ENCODE measurements at regions not wholly inside any gene's neighbourhood (a gene's known extent, or its start where the extent isn't known, plus 50 kb on each side); places are given as distances from the start of the nearest gene placed in this dataset.

GRCh38 chr2:18741191-18741590 lies 151.8 kb upstream of the NT5C1B start:
- TF ChIP-seq YY1 (IDR thresholded peaks at IDR 0.05; ENCODE audit: low read depth) (no peak), ZBTB7A (IDR thresholded peaks at IDR 0.05; ENCODE audit: low read depth) (no peak), TEAD4 (IDR thresholded peaks at IDR 0.05) (no peak), FOXM1 (IDR thresholded peaks at IDR 0.05; ENCODE audit: borderline replicate concordance, low read depth) (no peak), TCF12 (IDR thresholded peaks at IDR 0.05; ENCODE audit: low read depth) (no peak), CEBPB (IDR thresholded peaks at IDR 0.05) (no peak), NFIC (IDR thresholded peaks at IDR 0.05) (no peak)
- TF ChIP-seq, protein P1, sequence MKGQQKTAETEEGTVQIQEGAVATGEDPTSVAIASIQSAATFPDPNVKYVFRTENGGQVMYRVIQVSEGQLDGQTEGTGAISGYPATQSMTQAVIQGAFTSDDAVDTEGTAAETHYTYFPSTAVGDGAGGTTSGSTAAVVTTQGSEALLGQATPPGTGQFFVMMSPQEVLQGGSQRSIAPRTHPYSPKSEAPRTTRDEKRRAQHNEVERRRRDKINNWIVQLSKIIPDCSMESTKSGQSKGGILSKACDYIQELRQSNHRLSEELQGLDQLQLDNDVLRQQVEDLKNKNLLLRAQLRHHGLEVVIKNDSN (IDR thresholded peaks at IDR 0.05) = no peak

GRCh38 chr2:18740474-18740881 lies 151.1 kb upstream of the NT5C1B start:
- TF ChIP-seq TEAD4 (IDR thresholded peaks at IDR 0.05) (no peak), REST (IDR thresholded peaks at IDR 0.05; ENCODE audit: low read depth) (no peak), RAD21 (IDR thresholded peaks at IDR 0.05; ENCODE audit: low read depth) (no peak), CREB1 (IDR thresholded peaks at IDR 0.05; ENCODE audit: low read depth) (no peak), CEBPB (IDR thresholded peaks at IDR 0.05) (no peak), EGR1 (IDR thresholded peaks at IDR 0.05) (no peak), YY1 (IDR thresholded peaks at IDR 0.05; ENCODE audit: low read depth) (no peak), ZBTB7A (IDR thresholded peaks at IDR 0.05; ENCODE audit: low read depth) (no peak)

- no peak for TF ChIP-seq EP300 (IDR thresholded peaks at IDR 0.05; ENCODE audit: borderline replicate concordance)
- TF ChIP-seq NFIC (IDR thresholded peaks at IDR 0.05) = no peak
- TF ChIP-seq ZBTB7A (IDR thresholded peaks at IDR 0.05; ENCODE audit: low read depth) = no peak
- no peak for TF ChIP-seq TEAD4 (IDR thresholded peaks at IDR 0.05)
- TF ChIP-seq TCF12 (IDR thresholded peaks at IDR 0.05; ENCODE audit: low read depth) = no peak
Observed at GRCh38 chr2:18731666-18732065, 142.3 kb upstream of the NT5C1B start.

DNA sequence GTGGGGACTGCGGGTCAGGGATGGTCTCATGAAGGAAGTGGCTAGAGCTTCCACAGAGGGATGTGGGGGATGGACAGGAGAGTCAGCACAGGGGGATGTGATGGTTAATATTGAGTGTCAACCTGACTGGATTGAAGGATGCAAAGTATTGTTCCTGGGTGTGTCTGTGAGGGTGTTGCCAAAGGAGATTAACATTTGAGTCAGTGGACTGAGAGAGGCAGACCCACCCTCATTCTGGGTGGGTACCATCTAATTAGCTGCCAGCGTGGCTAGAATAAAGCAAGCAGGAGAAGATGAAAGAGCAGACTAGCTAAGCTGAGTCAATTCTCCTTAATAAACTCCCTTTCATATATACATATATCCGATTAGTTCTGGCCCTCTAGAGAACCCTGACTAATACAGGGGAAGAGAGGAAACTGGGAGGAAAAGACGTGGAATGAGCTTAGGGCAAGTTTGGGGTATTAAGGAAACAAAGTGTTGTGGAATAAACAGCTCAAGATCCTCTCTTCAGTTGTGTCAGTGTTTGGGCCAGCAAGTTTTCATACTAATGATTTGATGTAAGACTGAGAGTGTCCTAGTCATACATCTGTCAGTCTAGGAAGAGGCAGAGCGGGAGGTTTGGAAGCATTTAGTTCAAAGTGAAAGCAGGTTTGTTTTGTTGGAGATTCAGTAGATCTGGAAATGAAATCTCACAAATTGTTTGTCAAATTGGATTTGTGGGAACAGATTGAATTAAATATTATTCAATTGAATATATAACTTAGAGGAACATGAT lies 135.2 kb upstream of the NT5C1B start:
- TF ChIP-seq, protein P2, sequence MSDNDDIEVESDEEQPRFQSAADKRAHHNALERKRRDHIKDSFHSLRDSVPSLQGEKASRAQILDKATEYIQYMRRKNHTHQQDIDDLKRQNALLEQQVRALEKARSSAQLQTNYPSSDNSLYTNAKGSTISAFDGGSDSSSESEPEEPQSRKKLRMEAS (IDR thresholded peaks at IDR 0.05) = no peak
- TF ChIP-seq REST (IDR thresholded peaks at IDR 0.05; ENCODE audit: low read depth) (no peak), TEAD4 (IDR thresholded peaks at IDR 0.05) (no peak), YY1 (IDR thresholded peaks at IDR 0.05; ENCODE audit: low read depth) (no peak), EP300 (IDR thresholded peaks at IDR 0.05; ENCODE audit: borderline replicate concordance) (no peak), CREB1 (IDR thresholded peaks at IDR 0.05; ENCODE audit: low read depth) (no peak), FOXM1 (IDR thresholded peaks at IDR 0.05; ENCODE audit: borderline replicate concordance, low read depth) (no peak)

DNA sequence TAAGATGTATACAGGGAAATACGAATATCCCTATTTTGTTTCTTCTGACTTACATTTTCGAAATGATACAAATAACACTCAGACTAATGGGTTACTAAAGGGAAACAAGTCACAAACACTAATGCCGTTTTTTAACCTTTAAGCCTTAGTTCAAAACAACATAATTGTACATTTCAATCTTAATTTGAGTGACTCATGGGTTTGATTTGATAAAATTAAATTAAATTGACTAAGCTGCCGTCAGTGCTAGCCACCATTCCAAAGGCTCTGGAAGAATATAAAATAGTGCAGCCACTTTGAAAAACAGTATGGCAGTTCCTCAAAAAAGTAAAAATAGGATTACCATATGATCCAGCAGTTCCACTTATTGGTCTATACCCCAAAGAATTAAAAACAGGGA lies 133.8 kb upstream of the NT5C1B start:
- TF ChIP-seq ZBTB7A (IDR thresholded peaks at IDR 0.05; ENCODE audit: low read depth) (no peak), YY1 (IDR thresholded peaks at IDR 0.05; ENCODE audit: low read depth) (no peak), FOXM1 (IDR thresholded peaks at IDR 0.05; ENCODE audit: borderline replicate concordance, low read depth) (no peak), EGR1 (IDR thresholded peaks at IDR 0.05) (no peak), TEAD4 (IDR thresholded peaks at IDR 0.05) (no peak), RAD21 (IDR thresholded peaks at IDR 0.05; ENCODE audit: low read depth) (no peak), TAF1 (IDR thresholded peaks at IDR 0.05; ENCODE audit: low read depth) (no peak), TCF12 (IDR thresholded peaks at IDR 0.05; ENCODE audit: low read depth) (no peak), CEBPB (IDR thresholded peaks at IDR 0.05) (no peak), REST (IDR thresholded peaks at IDR 0.05; ENCODE audit: low read depth) (no peak), CREB1 (IDR thresholded peaks at IDR 0.05; ENCODE audit: low read depth) (no peak), EP300 (IDR thresholded peaks at IDR 0.05; ENCODE audit: borderline replicate concordance) (no peak), NFIC (IDR thresholded peaks at IDR 0.05) (no peak)
- TF ChIP-seq, protein P1 (IDR thresholded peaks at IDR 0.05) = no peak
- TF ChIP-seq, protein P2 (IDR thresholded peaks at IDR 0.05) = no peak
